ENCODE measurements at regions not wholly inside any gene's neighbourhood (a gene's known extent, or its start where the extent isn't known, plus 50 kb on each side); places are given as distances from the start of the nearest gene placed in this dataset.
"Not testable (repeated sequence)": the region's sequence is repeated elsewhere in the genome, so short reads cannot be mapped to it uniquely, and the experiment has no call there.

GRCh38 chr5:99562937-99563627 is 634.3 kb upstream of the CHD1 start:
- not testable (repeated sequence) for DNase-seq

- DNase-seq: no peak
Measured at GRCh38 chr5:99553211-99553810, 624.5 kb upstream of the CHD1 start.

- DNase-seq: no peak
Measured at GRCh38 chr5:99544356-99544755, 615.5 kb upstream of the CHD1 start.

- no peak for DNase-seq
Measured at GRCh38 chr5:99543841-99544240, 615.0 kb upstream of the CHD1 start.

- DNase-seq: not testable (repeated sequence)
Measured at GRCh38 chr5:99534241-99534640, 605.4 kb upstream of the CHD1 start.

GRCh38 chr5:99521666-99522065 is 592.9 kb upstream of the CHD1 start:
- DNase-seq: not testable (repeated sequence)

- not testable (repeated sequence) for DNase-seq
Measured at GRCh38 chr5:99515864-99516490, 587.2 kb upstream of the CHD1 start.

- DNase-seq: not testable (repeated sequence)
Measured at GRCh38 chr5:99510237-99510866, 581.5 kb upstream of the CHD1 start.

GRCh38 chr5:99509064-99509463 is 580.3 kb upstream of the CHD1 start:
- DNase-seq: not testable (repeated sequence)

GRCh38 chr5:99495456-99495855 is 566.6 kb upstream of the CHD1 start:
- not testable (repeated sequence) for DNase-seq

- DNase-seq: not testable (repeated sequence)
Measured at GRCh38 chr5:99478450-99478849, 549.6 kb upstream of the CHD1 start.

- DNase-seq: not testable (repeated sequence)
Measured at GRCh38 chr5:99473328-99473727, 544.5 kb upstream of the CHD1 start.

GRCh38 chr5:99471726-99472125 is 542.9 kb upstream of the CHD1 start:
- not testable (repeated sequence) for DNase-seq

- not testable (repeated sequence) for DNase-seq
Measured at GRCh38 chr5:99471178-99471577, 542.4 kb upstream of the CHD1 start.

GRCh38 chr5:99470636-99471035 is 541.8 kb upstream of the CHD1 start:
- DNase-seq: not testable (repeated sequence)

- no peak for DNase-seq
Measured at GRCh38 chr5:99460701-99461100, 531.9 kb upstream of the CHD1 start.

GRCh38 chr5:99453196-99453595 is 524.4 kb upstream of the CHD1 start:
- no peak for DNase-seq

GRCh38 chr5:99449786-99450185 is 521.0 kb upstream of the CHD1 start:
- no peak for DNase-seq

- no peak for DNase-seq
Measured at GRCh38 chr5:99445805-99446204, 517.0 kb upstream of the CHD1 start.

- no peak for DNase-seq
Measured at GRCh38 chr5:99441235-99441634, 512.4 kb upstream of the CHD1 start.

- DNase-seq: no peak
Measured at GRCh38 chr5:99438619-99439018, 509.8 kb upstream of the CHD1 start.

GRCh38 chr5:99437986-99438385 is 509.2 kb upstream of the CHD1 start:
- DNase-seq: no peak

- DNase-seq: not testable (repeated sequence)
Measured at GRCh38 chr5:99423396-99423795, 494.6 kb upstream of the CHD1 start.

GRCh38 chr5:99418640-99419039 is 489.8 kb upstream of the CHD1 start:
- not testable (repeated sequence) for DNase-seq

Measured in activated CD4-positive, alpha-beta T cell treated with anti-CD3 and anti-CD28 coated beads, Interleukin-2, Interleukin-6, amounts not matched to agents 100 ng/mL and 50 ng/mL, durations not matched to agents 16 hours and 8 hours (primary cell).